Stimulated activated CD4-positive, alpha-beta T cell treated with anti-CD3 and anti-CD28 coated beads, Interleukin-15, amount 100 ng/mL, for 48 hours (primary cell): ENCODE measurements at regions not wholly inside any gene's neighbourhood (a gene's known extent, or its start where the extent isn't known, plus 50 kb on each side); places are given as distances from the start of the nearest gene placed in this dataset.
"Not testable (repeated sequence)": the region's sequence is repeated elsewhere in the genome, so short reads cannot be mapped to it uniquely, and the experiment has no call there.

Experiments used
- DNase-seq, 2 donors: peaks; one replicate each; pipeline ENCODE4 v3.0.0-alpha.2; 2020; ENCODE audit warnings: low read depth in 2 of 2

GRCh38 chr10:11667756-11668155 is 56.3 kb upstream of the USP6NL start:
- DNase-seq: no peak

GRCh38 chr10:11663763-11664555 is 52.5 kb upstream of the USP6NL start:
- no peak for DNase-seq

GRCh38 chr10:11663126-11663515 is 51.7 kb upstream of the USP6NL start:
- not testable (repeated sequence) for DNase-seq

- DNase-seq: no peak
Measured at GRCh38 chr10:11661441-11661840, 50.0 kb upstream of the USP6NL start.
